ENCODE measurements at regions not wholly inside any gene's neighbourhood (a gene's known extent, or its start where the extent isn't known, plus 50 kb on each side); places are given as distances from the start of the nearest gene placed in this dataset.
"Not testable (repeated sequence)": the region's sequence is repeated elsewhere in the genome, so short reads cannot be mapped to it uniquely, and the experiment has no call there.

DNA sequence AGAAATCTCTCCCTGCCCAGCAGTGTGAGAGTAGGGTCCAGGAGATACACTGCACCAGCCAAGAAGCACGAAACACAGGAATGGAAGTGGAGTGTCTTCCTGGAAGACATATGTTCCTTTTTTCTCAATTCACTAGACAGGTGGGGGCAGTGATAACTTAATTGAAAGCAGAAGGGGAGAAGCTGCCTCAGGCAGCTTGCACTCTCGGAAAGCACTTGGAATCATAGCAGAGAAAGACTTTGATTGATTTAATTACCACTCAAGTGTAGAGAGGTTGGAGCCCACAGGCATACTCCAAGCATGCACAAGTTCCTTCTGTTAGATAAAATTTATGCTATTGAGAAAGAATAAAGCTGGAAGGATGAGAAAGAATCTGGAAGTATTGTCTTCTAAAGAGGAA lies 249.4 kb downstream of the SLITRK6 start:
- TF ChIP-seq, protein P1, sequence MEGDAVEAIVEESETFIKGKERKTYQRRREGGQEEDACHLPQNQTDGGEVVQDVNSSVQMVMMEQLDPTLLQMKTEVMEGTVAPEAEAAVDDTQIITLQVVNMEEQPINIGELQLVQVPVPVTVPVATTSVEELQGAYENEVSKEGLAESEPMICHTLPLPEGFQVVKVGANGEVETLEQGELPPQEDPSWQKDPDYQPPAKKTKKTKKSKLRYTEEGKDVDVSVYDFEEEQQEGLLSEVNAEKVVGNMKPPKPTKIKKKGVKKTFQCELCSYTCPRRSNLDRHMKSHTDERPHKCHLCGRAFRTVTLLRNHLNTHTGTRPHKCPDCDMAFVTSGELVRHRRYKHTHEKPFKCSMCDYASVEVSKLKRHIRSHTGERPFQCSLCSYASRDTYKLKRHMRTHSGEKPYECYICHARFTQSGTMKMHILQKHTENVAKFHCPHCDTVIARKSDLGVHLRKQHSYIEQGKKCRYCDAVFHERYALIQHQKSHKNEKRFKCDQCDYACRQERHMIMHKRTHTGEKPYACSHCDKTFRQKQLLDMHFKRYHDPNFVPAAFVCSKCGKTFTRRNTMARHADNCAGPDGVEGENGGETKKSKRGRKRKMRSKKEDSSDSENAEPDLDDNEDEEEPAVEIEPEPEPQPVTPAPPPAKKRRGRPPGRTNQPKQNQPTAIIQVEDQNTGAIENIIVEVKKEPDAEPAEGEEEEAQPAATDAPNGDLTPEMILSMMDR (IDR thresholded peaks at IDR 0.05; ENCODE audit: insufficient read depth, low read depth, low read length), result no peak
- no peak for TF ChIP-seq EZH2 (IDR thresholded peaks at IDR 0.05; ENCODE audit: insufficient read depth, low read length)
- Histone ChIP-seq H3K79me2 (ENCODE audit: insufficient read depth, low read length) (no peaks in the 10 kb centered on the region), H3K4me2 (ENCODE audit: low read length) (no peak overlapping the region), H3K27ac (ENCODE audit: low read depth, low read length) (no peak overlapping the region), H2AFZ (ENCODE audit: low read depth, low read length) (no peak overlapping the region), H3K9me3 (ENCODE audit: insufficient read depth, low read depth, low read length) (no peaks in the 10 kb centered on the region), H3K36me3 (ENCODE audit: insufficient read depth, low read length) (no peaks in the 10 kb centered on the region), H3K4me1 (ENCODE audit: insufficient read depth, low read length) (no peaks in the 10 kb centered on the region), H3K27me3 (ENCODE audit: insufficient read depth, low read length) (no peaks in the 10 kb centered on the region), H3K9ac (ENCODE audit: low read length) (no peak overlapping the region), H4K20me1 (ENCODE audit: insufficient read depth, low read length) (no peaks in the 10 kb centered on the region), H3K4me3 (ENCODE audit: insufficient read depth, low read depth, low read length) (no peak overlapping the region)
- no peak overlapping the region for H3K4me3 Mint-ChIP-seq (ENCODE audit: unreplicated experiment)
- H3K4me1 Mint-ChIP-seq (ENCODE audit: low read depth, unreplicated experiment), result no peaks in the 10 kb centered on the region
- no peaks in the 10 kb centered on the region for H3K36me3 Mint-ChIP-seq (ENCODE audit: low read depth, unreplicated experiment)
- H3K27ac Mint-ChIP-seq (ENCODE audit: unreplicated experiment), result no peak overlapping the region
- H3K9me3 Mint-ChIP-seq (ENCODE audit: unreplicated experiment), result peaks cover 5% of the 10 kb centered on the region
- FAIRE-seq (no peak), DNase-seq (ENCODE audit: low read depth) (no peak)
- H3K27me3 Mint-ChIP-seq (ENCODE audit: low read depth, unreplicated experiment), result no peaks in the 10 kb centered on the region

DNA sequence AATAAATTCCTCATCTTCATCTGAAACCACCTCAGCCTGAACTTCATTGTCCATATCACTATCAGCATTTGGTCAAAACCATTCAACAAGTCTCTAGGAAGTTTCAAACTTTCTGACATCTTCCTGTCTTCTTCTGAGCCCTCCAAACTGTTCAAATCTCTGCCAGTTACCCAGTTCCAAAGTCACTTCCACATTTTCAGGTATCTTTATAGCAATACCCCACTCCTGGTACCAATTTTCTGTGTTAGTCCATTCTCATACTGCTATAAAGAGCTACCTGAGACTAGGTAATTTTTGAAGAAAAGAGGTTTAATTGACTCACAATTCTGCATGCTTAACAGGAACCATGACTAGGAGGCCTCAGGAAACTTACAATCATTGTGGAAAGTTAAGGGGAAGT lies 250.4 kb downstream of the SLITRK6 start:
- H3K4me1 ChIP-seq (ENCODE audit: insufficient read depth, low read length); H3K79me2 ChIP-seq (ENCODE audit: insufficient read depth, low read length); H3K4me3 Mint-ChIP-seq (ENCODE audit: unreplicated experiment); H3K4me3 ChIP-seq (ENCODE audit: insufficient read depth, low read depth, low read length); H3K4me2 ChIP-seq (ENCODE audit: low read length); H3K9ac ChIP-seq (ENCODE audit: low read length); H3K9me3 Mint-ChIP-seq (ENCODE audit: unreplicated experiment); H3K27me3 Mint-ChIP-seq (ENCODE audit: low read depth, unreplicated experiment); H2AFZ ChIP-seq (ENCODE audit: low read depth, low read length); H3K27ac ChIP-seq (ENCODE audit: low read depth, low read length); DNase-seq (ENCODE audit: low read depth); H3K36me3 ChIP-seq (ENCODE audit: insufficient read depth, low read length); H3K4me1 Mint-ChIP-seq (ENCODE audit: low read depth, unreplicated experiment); H3K27me3 ChIP-seq (ENCODE audit: insufficient read depth, low read length); H3K27ac Mint-ChIP-seq (ENCODE audit: unreplicated experiment); H3K9me3 ChIP-seq (ENCODE audit: insufficient read depth, low read depth, low read length); FAIRE-seq; H4K20me1 ChIP-seq (ENCODE audit: insufficient read depth, low read length); H3K36me3 Mint-ChIP-seq (ENCODE audit: low read depth, unreplicated experiment): not testable (repeated sequence)

DNA sequence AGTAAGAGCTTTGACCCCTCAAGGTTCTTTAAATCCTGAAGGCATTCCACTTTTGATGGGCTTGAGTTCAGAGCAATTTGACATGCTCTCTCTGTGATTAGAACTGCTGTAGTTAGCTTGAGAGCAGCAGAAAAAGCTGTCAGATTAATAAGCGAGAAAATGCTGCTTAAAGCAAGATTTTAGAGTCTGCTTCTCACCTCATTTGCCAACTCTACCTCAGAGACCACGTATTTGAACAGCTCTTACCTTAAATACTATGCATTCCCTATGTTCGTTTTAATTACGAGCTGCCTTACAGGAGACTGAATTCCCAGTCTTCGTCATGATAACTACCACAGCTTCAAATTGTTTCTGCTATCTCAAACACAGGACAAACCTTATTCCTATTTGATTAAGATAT lies 253.4 kb downstream of the SLITRK6 start:
- Histone ChIP-seq H3K4me2 (ENCODE audit: low read length) (no peak overlapping the region), H3K27ac (ENCODE audit: low read depth, low read length) (no peak overlapping the region), H4K20me1 (ENCODE audit: insufficient read depth, low read length) (no peaks in the 10 kb centered on the region), H3K9me3 (ENCODE audit: insufficient read depth, low read depth, low read length) (no peaks in the 10 kb centered on the region), H3K36me3 (ENCODE audit: insufficient read depth, low read length) (no peaks in the 10 kb centered on the region), H2AFZ (ENCODE audit: low read depth, low read length) (no peak overlapping the region), H3K4me1 (ENCODE audit: insufficient read depth, low read length) (no peaks in the 10 kb centered on the region), H3K27me3 (ENCODE audit: insufficient read depth, low read length) (no peaks in the 10 kb centered on the region), H3K9ac (ENCODE audit: low read length) (no peak overlapping the region), H3K4me3 (ENCODE audit: insufficient read depth, low read depth, low read length) (no peak overlapping the region), H3K79me2 (ENCODE audit: insufficient read depth, low read length) (no peaks in the 10 kb centered on the region)
- no peaks in the 10 kb centered on the region for H3K36me3 Mint-ChIP-seq (ENCODE audit: low read depth, unreplicated experiment)
- H3K27ac Mint-ChIP-seq (ENCODE audit: unreplicated experiment), result no peak overlapping the region
- no peaks in the 10 kb centered on the region for H3K4me1 Mint-ChIP-seq (ENCODE audit: low read depth, unreplicated experiment)
- FAIRE-seq (no peak), DNase-seq (ENCODE audit: low read depth) (no peak)
- no peak overlapping the region for H3K4me3 Mint-ChIP-seq (ENCODE audit: unreplicated experiment)
- TF ChIP-seq, protein P1 (IDR thresholded peaks at IDR 0.05; ENCODE audit: insufficient read depth, low read depth, low read length), result no peak
- TF ChIP-seq EZH2 (IDR thresholded peaks at IDR 0.05; ENCODE audit: insufficient read depth, low read length), result no peak
- H3K9me3 Mint-ChIP-seq (ENCODE audit: unreplicated experiment), result peaks cover 5% of the 10 kb centered on the region
- no peaks in the 10 kb centered on the region for H3K27me3 Mint-ChIP-seq (ENCODE audit: low read depth, unreplicated experiment)

Data from astrocyte (in vitro differentiated cells and primary cell).